Endothelial cell of umbilical vein (primary cell): ENCODE measurements at regions not wholly inside any gene's neighbourhood (a gene's known extent, or its start where the extent isn't known, plus 50 kb on each side); places are given as distances from the start of the nearest gene placed in this dataset.

ENCODE experiments used
- BruUV-seq: library from RNA; stranded (reverse); fragments of 400-500 nt; replicated peaks from 2 replicates; lab custom pipeline; 2021; lab: Mats Ljungman, UMichigan
- CTCF ChIA-PET: fragments of 300-600, 350-600 bp; sonication (Branson Sonifier 250); formaldehyde crosslinking; loops from one replicate; lab custom pipeline; 2021; ENCODE audit warnings: antibody characterized with exemption, inconsistent platforms; lab: Charles Lee
- POLR2A ChIA-PET: fragments of 300-600, 350-600 bp; sonication (Branson Sonifier 250); formaldehyde crosslinking; loops from one replicate; lab custom pipeline; 2021; ENCODE audit warnings: antibody characterized with exemption, inconsistent platforms; lab: Charles Lee
- DNase-seq: peaks from one replicate; pipeline ENCODE4 v3.0.0-alpha.2; 2011; ENCODE audit warnings: low read depth, low spot score
- FAIRE-seq: peaks from 2 replicates; lab custom pipeline; 2011; peaks lifted over from hg19 to GRCh38; lab: Jason Lieb, UNC
- H2AFZ ChIP-seq: 2 replicates; pipeline ENCODE4 v1.6.0; 2012; ENCODE audit warnings: low read depth, low read length, control low read depth, inconsistent platforms
- H3K27ac ChIP-seq: 2 replicates; pipeline ENCODE4 v1.5.1; 2011; ENCODE audit warnings: low read depth, mild to moderate bottlenecking, control low read depth, low read length, moderate library complexity; ENCODE audit not compliant: insufficient read depth
- H3K27me3 ChIP-seq, 2 experiments: 2 replicates each; pipeline versions ENCODE4 v1.6.0 to v1.6.1; 2011; ENCODE audit warnings: low read length in 2 of 2, mixed read lengths in 1 of 2; ENCODE audit not compliant: control insufficient read depth in 2 of 2, insufficient read depth in 2 of 2
- H3K36me3 ChIP-seq, 2 experiments: 2 replicates in 1 of 2; 3 replicates in 1 of 2; pipeline ENCODE4 v1.5.1; 2011; ENCODE audit warnings: low read length in 2 of 2, mild to moderate bottlenecking in 1 of 2, moderate library complexity in 1 of 2; ENCODE audit not compliant: control insufficient read depth in 2 of 2, insufficient read depth in 2 of 2; ENCODE audit errors: extremely low read depth in 1 of 2
- H3K4me1 ChIP-seq: 3 replicates; pipeline ENCODE4 v1.5.1; 2011; ENCODE audit warnings: mild to moderate bottlenecking, low read length; ENCODE audit not compliant: control insufficient read depth, insufficient read depth; ENCODE audit errors: extremely low read depth
- H3K4me2 ChIP-seq: 2 replicates; pipeline ENCODE4 v1.6.1; 2011; ENCODE audit warnings: low read length, control low read depth, mixed read lengths; ENCODE audit not compliant: insufficient read depth
- H3K4me3 ChIP-seq, 3 experiments: fragments of 200-600 bp in 1 of 3; sonication (generic), shearing (Covaris generic) in 1 of 3; replicated peaks in 1 of 3; 2 replicates each; pipeline ENCODE4 v1.5.1; 2011 to 2016; ENCODE audit warnings: control low read depth in 3 of 3, low read length in 3 of 3, mild to moderate bottlenecking in 2 of 3, inconsistent platforms in 1 of 3, low read depth in 1 of 3, moderate library complexity in 1 of 3; ENCODE audit not compliant: insufficient read depth in 1 of 3
- H3K79me2 ChIP-seq: 2 replicates; pipeline ENCODE4 v1.6.0; 2012; ENCODE audit warnings: low read length, inconsistent platforms; ENCODE audit not compliant: control insufficient read depth, insufficient read depth
- H3K9ac ChIP-seq: replicated peaks from 2 replicates; pipeline ENCODE3; 2011; ENCODE audit warnings: low read length, control low read depth; ENCODE audit not compliant: insufficient read depth; ENCODE audit errors: extremely low read depth
- H3K9me1 ChIP-seq: replicated peaks from 3 replicates; pipeline ENCODE4 v1.6.0; 2011; ENCODE audit warnings: mild to moderate bottlenecking, low read length; ENCODE audit not compliant: control insufficient read depth, insufficient read depth; ENCODE audit errors: extremely low read depth
- H3K9me3 ChIP-seq: replicated peaks from 2 replicates; pipeline ENCODE4 v1.5.1; 2012; ENCODE audit warnings: low read length, inconsistent platforms; ENCODE audit not compliant: control insufficient read depth, insufficient read depth
- H4K20me1 ChIP-seq: replicated peaks from 2 replicates; pipeline ENCODE3; 2011; ENCODE audit warnings: mild to moderate bottlenecking, low read length; ENCODE audit not compliant: control insufficient read depth, insufficient read depth; ENCODE audit errors: extremely low read depth
- EZH2 ChIP-seq: IDR thresholded peaks from 2 replicates; pipeline ENCODE4 v1.6.1; 2012; ENCODE audit warnings: borderline replicate concordance, low read depth, mild to moderate bottlenecking, moderate library complexity, low read length, inconsistent platforms; ENCODE audit not compliant: severe bottlenecking
- FOS ChIP-seq: IDR thresholded peaks from 2 replicates; pipeline ENCODE4 v1.6.1; 2011; ENCODE audit warnings: mild to moderate bottlenecking, low read length, moderate library complexity, borderline replicate concordance; ENCODE audit not compliant: insufficient read depth
- GATA2 ChIP-seq: IDR thresholded peaks from 2 replicates; pipeline ENCODE4 v1.7.0; 2011; ENCODE audit warnings: low read depth, mild to moderate bottlenecking, moderate library complexity, mixed read lengths, low read length; ENCODE audit not compliant: insufficient read length, insufficient read depth
- JUN ChIP-seq: IDR thresholded peaks from 2 replicates; pipeline ENCODE4 v1.6.1; 2011; ENCODE audit warnings: borderline replicate concordance, low read depth; ENCODE audit not compliant: insufficient read length, insufficient read depth
- MYC ChIP-seq: IDR thresholded peaks from one replicate; pipeline ENCODE4 v1.6.1; 2011; ENCODE audit warnings: mild to moderate bottlenecking, low read depth, low read length
- POLR2A ChIP-seq: IDR thresholded peaks from 2 replicates; pipeline ENCODE4 v1.6.1; 2012; ENCODE audit warnings: low read depth, mild to moderate bottlenecking, control low read depth, low read length
- POLR2AphosphoS5 ChIP-seq: IDR thresholded peaks from 2 replicates; pipeline ENCODE4 v1.6.1; 2012; ENCODE audit warnings: low read depth, mild to moderate bottlenecking, control low read depth, low read length, moderate library complexity; ENCODE audit not compliant: insufficient read depth
- dilution Hi-C: fragments of 300-500 bp; cut with MboI; formaldehyde crosslinking; loops from one replicate; pipeline ENCODE4 v1.15.0; 2019; ENCODE audit warnings: low sequenced_read_pairs; ENCODE audit not compliant: extremely low pct_ligation_motif_present
- intact Hi-C: fragments of 100-400 bp; cut with micrococcal nuclease; formaldehyde crosslinking; loops from one replicate; pipeline ENCODE4 v1.10.0; 2022
- TF ChIP-seq, protein P1 (sequence below): IDR thresholded peaks from 2 replicates; pipeline ENCODE4 v1.6.1; 2011; ENCODE audit not compliant: insufficient read depth, insufficient read length
- TF ChIP-seq, protein P2 (sequence below), 2 donors: IDR thresholded peaks; 1 replicate in 1 of 2; 2 replicates in 1 of 2; pipeline ENCODE4 v1.5.1; 2011; ENCODE audit warnings: low read length in 2 of 2, mild to moderate bottlenecking in 2 of 2, moderate library complexity in 2 of 2, control low read depth in 1 of 2, inconsistent platforms in 1 of 2, low read depth in 1 of 2; ENCODE audit not compliant: insufficient read depth in 1 of 2; ENCODE audit errors: extremely low read depth in 1 of 2

- Histone ChIP-seq H3K79me2 (no peaks in the 10 kb centered on the region), H2AFZ (no peak overlapping the region), H3K27ac (no peak overlapping the region), H3K9ac (no peak overlapping the region), H4K20me1 (no peaks in the 10 kb centered on the region), H3K4me3 (no peak overlapping the region), H3K9me1 (no peaks in the 10 kb centered on the region), H3K9me3 (no peaks in the 10 kb centered on the region), H3K4me2 (no peak overlapping the region), H3K36me3 (no peaks in the 10 kb centered on the region), H3K4me1 (no peaks in the 10 kb centered on the region), H3K27me3 (no peaks in the 10 kb centered on the region)
- intact Hi-C loops, result no loop called here
- BruUV-seq, result no TSS peak
- dilution Hi-C loops, result no loop called here
- TF ChIP-seq POLR2AphosphoS5, result no peak
- no peak for TF ChIP-seq GATA2
- no peak for TF ChIP-seq POLR2A
- TF ChIP-seq JUN, result no peak
- TF ChIP-seq, protein P1, sequence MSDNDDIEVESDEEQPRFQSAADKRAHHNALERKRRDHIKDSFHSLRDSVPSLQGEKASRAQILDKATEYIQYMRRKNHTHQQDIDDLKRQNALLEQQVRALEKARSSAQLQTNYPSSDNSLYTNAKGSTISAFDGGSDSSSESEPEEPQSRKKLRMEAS, result no peak
- TF ChIP-seq EZH2, result no peak
- no peak for TF ChIP-seq FOS
- TF ChIP-seq MYC, result no peak
- TF ChIP-seq, protein P2, sequence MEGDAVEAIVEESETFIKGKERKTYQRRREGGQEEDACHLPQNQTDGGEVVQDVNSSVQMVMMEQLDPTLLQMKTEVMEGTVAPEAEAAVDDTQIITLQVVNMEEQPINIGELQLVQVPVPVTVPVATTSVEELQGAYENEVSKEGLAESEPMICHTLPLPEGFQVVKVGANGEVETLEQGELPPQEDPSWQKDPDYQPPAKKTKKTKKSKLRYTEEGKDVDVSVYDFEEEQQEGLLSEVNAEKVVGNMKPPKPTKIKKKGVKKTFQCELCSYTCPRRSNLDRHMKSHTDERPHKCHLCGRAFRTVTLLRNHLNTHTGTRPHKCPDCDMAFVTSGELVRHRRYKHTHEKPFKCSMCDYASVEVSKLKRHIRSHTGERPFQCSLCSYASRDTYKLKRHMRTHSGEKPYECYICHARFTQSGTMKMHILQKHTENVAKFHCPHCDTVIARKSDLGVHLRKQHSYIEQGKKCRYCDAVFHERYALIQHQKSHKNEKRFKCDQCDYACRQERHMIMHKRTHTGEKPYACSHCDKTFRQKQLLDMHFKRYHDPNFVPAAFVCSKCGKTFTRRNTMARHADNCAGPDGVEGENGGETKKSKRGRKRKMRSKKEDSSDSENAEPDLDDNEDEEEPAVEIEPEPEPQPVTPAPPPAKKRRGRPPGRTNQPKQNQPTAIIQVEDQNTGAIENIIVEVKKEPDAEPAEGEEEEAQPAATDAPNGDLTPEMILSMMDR (IDR thresholded peaks at IDR 0.05; ENCODE audit: extremely low read depth in 1 of 2, insufficient read depth in 1 of 2, low read depth in 1 of 2, low read length in 2 of 2), result no peak
- ChIA-PET CTCF (interaction anchor here (1.2 kb wide), 1 partner anchor 51 kb away, joined by 3 read pairs; no protein-coding TSS in a partner anchor), POLR2A (no interaction called here)
- DNase-seq, result no peak
- no peak for FAIRE-seq
These were observed 143.4 kb upstream of the GPC1 start for GRCh38 chr2:240292035-240292574.
